Mesenchymal stem cell (in vitro differentiated cells and primary cell): ENCODE measurements at regions not wholly inside any gene's neighbourhood (a gene's known extent, or its start where the extent isn't known, plus 50 kb on each side); places are given as distances from the start of the nearest gene placed in this dataset.

Experiments
- DNase-seq: peaks from one replicate; pipeline ENCODE4 v3.0.0-alpha.2; 2013
- H2AFZ ChIP-seq: one replicate; pipeline ENCODE4 v1.6.1; 2013; ENCODE audit warnings: low read depth, mild to moderate bottlenecking, control low read depth, inconsistent platforms, low read length, moderate library complexity
- H2AK5ac ChIP-seq: 2 replicates; pipeline ENCODE4 v1.6.1; 2013; ENCODE audit warnings: low read length, moderate library complexity, mild to moderate bottlenecking, inconsistent platforms; ENCODE audit not compliant: severe bottlenecking
- H2BK120ac ChIP-seq: one replicate; pipeline ENCODE4 v1.6.1; 2013; ENCODE audit warnings: low read depth, mild to moderate bottlenecking, inconsistent platforms, low read length, moderate library complexity
- H2BK12ac ChIP-seq, 2 experiments: one replicate each; pipeline ENCODE4 v1.6.1; 2013; ENCODE audit warnings: inconsistent platforms in 2 of 2, low read length in 2 of 2, mild to moderate bottlenecking in 2 of 2, moderate library complexity in 2 of 2, control low read depth in 1 of 2
- H2BK15ac ChIP-seq: one replicate; pipeline ENCODE4 v1.6.1; 2013; ENCODE audit warnings: mild to moderate bottlenecking, low read depth, inconsistent platforms; ENCODE audit not compliant: poor library complexity, severe bottlenecking
- H2BK5ac ChIP-seq: 2 replicates; pipeline ENCODE4 v1.6.1; 2013; ENCODE audit warnings: low read depth, mild to moderate bottlenecking, low read length, control low read depth, inconsistent platforms; ENCODE audit not compliant: poor library complexity, severe bottlenecking
- H3K14ac ChIP-seq, 2 experiments: one replicate each; pipeline ENCODE4 v1.6.1; 2013; ENCODE audit warnings: inconsistent platforms in 2 of 2, low read length in 2 of 2, control low read depth in 1 of 2, mild to moderate bottlenecking in 1 of 2, moderate library complexity in 1 of 2
- H3K18ac ChIP-seq, 2 experiments: one replicate each; pipeline ENCODE4 v1.6.1; 2013; ENCODE audit warnings: inconsistent platforms in 2 of 2, low read length in 2 of 2, control low read depth in 1 of 2, low read depth in 1 of 2, mild to moderate bottlenecking in 1 of 2
- H3K23ac ChIP-seq, 2 experiments: one replicate each; pipeline ENCODE4 v1.6.1; 2013; ENCODE audit warnings: inconsistent platforms in 2 of 2, low read length in 2 of 2, mild to moderate bottlenecking in 2 of 2, moderate library complexity in 2 of 2, control low read depth in 1 of 2
- H3K27ac ChIP-seq: 2 replicates; pipeline ENCODE4 v1.5.1; 2013; ENCODE audit warnings: mild to moderate bottlenecking, moderate library complexity, low read length, control low read depth, inconsistent platforms; ENCODE audit not compliant: poor library complexity, severe bottlenecking
- H3K27me3 ChIP-seq, 2 experiments: 2 replicates each; pipeline versions ENCODE4 v1.6.1 to v1.7.0; 2013; ENCODE audit warnings: low read length in 2 of 2, mild to moderate bottlenecking in 2 of 2, moderate library complexity in 2 of 2, control low read depth in 1 of 2, inconsistent platforms in 1 of 2; ENCODE audit not compliant: control insufficient read depth in 1 of 2, insufficient read depth in 1 of 2
- H3K36me3 ChIP-seq, 2 experiments: 2 replicates each; pipeline versions ENCODE4 v1.6.1 to v1.7.0; 2013; ENCODE audit warnings: low read length in 2 of 2, control low read depth in 1 of 2, inconsistent platforms in 1 of 2, low read depth in 1 of 2, mild to moderate bottlenecking in 1 of 2; ENCODE audit not compliant: insufficient read depth in 2 of 2, control insufficient read depth in 1 of 2
- H3K4ac ChIP-seq, 2 experiments: one replicate each; pipeline ENCODE4 v1.6.1; 2013; ENCODE audit warnings: inconsistent platforms in 2 of 2, low read length in 2 of 2, mild to moderate bottlenecking in 2 of 2, moderate library complexity in 2 of 2, control low read depth in 1 of 2, low read depth in 1 of 2
- H3K4me1 ChIP-seq: 2 replicates; pipeline ENCODE4 v1.6.1; 2013; ENCODE audit warnings: low read depth, low read length, control low read depth; ENCODE audit not compliant: control insufficient read depth, insufficient read depth
- H3K4me2 ChIP-seq: 2 replicates; pipeline ENCODE4 v1.6.1; 2013; ENCODE audit warnings: low read length, mild to moderate bottlenecking, inconsistent platforms; ENCODE audit not compliant: poor library complexity, severe bottlenecking
- H3K4me3 ChIP-seq, 2 experiments: 2 replicates each; pipeline versions ENCODE4 v1.5.1 to v1.7.0; 2013; ENCODE audit warnings: low read length in 2 of 2, mild to moderate bottlenecking in 2 of 2, control low read depth in 1 of 2, low read depth in 1 of 2; ENCODE audit not compliant: insufficient read depth in 1 of 2
- H3K79me1 ChIP-seq: replicated peaks from 2 replicates; pipeline ENCODE4 v1.6.1; 2013; ENCODE audit warnings: mild to moderate bottlenecking, control low read depth, low read length, inconsistent platforms; ENCODE audit not compliant: poor library complexity, severe bottlenecking
- H3K9ac ChIP-seq: 2 replicates; pipeline ENCODE4 v1.7.0; 2013; ENCODE audit warnings: mild to moderate bottlenecking, low read length, moderate library complexity
- H3K9me3 ChIP-seq: 2 replicates; pipeline ENCODE4 v1.7.0; 2013; ENCODE audit warnings: mild to moderate bottlenecking, low read length; ENCODE audit not compliant: control insufficient read depth
- H4K8ac ChIP-seq: one replicate; pipeline ENCODE4 v1.6.1; 2013; ENCODE audit warnings: inconsistent platforms, mild to moderate bottlenecking, low read length, moderate library complexity
- H4K91ac ChIP-seq: one replicate; pipeline ENCODE4 v1.6.1; 2013; ENCODE audit warnings: mild to moderate bottlenecking, low read length, inconsistent platforms
- WGBS: methylation state at CpG from one replicate; pipeline ENCODE4 v1.1.7; 2013; ENCODE audit warnings: mixed read lengths; 5-methylcytosine and 5-hydroxymethylcytosine counted together

GRCh38 chr1:198030682-198031081 lies 113.5 kb downstream of the LHX9 start:
- H3K14ac ChIP-seq: no peak overlapping the region
- no peak overlapping the region for H3K4me2 ChIP-seq
- no peak overlapping the region for H4K8ac ChIP-seq
- no peaks in the 10 kb centered on the region for H3K9me3 ChIP-seq
- no peaks in the 10 kb centered on the region for H3K36me3 ChIP-seq
- no peak overlapping the region for H2AK5ac ChIP-seq
- H3K23ac ChIP-seq: no peak overlapping the region
- no peaks in the 10 kb centered on the region for H3K27me3 ChIP-seq
- no peak overlapping the region for H2AFZ ChIP-seq
- H3K79me1 ChIP-seq: no peaks in the 10 kb centered on the region
- no peak for DNase-seq
- H2BK12ac ChIP-seq: no peak overlapping the region
- no peak overlapping the region for H2BK120ac ChIP-seq
- no peak overlapping the region for H3K18ac ChIP-seq
- WGBS: 77% methylated on average over 2 of the region's 2 CpGs
- H4K91ac ChIP-seq: no peak overlapping the region
- H3K4me3 ChIP-seq: peak overlapping the region in 1 of 2 experiments; percentile 42
- no peak overlapping the region for H3K27ac ChIP-seq
- H2BK5ac ChIP-seq: no peak overlapping the region
- H3K4me1 ChIP-seq: no peaks in the 10 kb centered on the region
- no peak overlapping the region for H3K4ac ChIP-seq
- H2BK15ac ChIP-seq: no peak overlapping the region
- H3K9ac ChIP-seq: no peak overlapping the region

- Histone ChIP-seq H4K8ac (no peak overlapping the region), H2BK5ac (no peak overlapping the region), H3K79me1 (no peaks in the 10 kb centered on the region), H3K27ac (no peak overlapping the region), H2BK15ac (no peak overlapping the region), H3K27me3 (no peaks in the 10 kb centered on the region), H3K9me3 (no peaks in the 10 kb centered on the region), H3K36me3 (no peaks in the 10 kb centered on the region), H2AFZ (no peak overlapping the region), H3K4ac (no peak overlapping the region), H2BK120ac (no peak overlapping the region), H3K9ac (no peak overlapping the region), H2AK5ac (no peak overlapping the region), H3K4me2 (no peak overlapping the region), H2BK12ac (no peak overlapping the region), H4K91ac (no peak overlapping the region), H3K23ac (no peak overlapping the region), H3K18ac (no peak overlapping the region), H3K4me1 (no peaks in the 10 kb centered on the region), H3K14ac (no peak overlapping the region), H3K4me3 (no peak overlapping the region)
- no peak for DNase-seq
Observed at GRCh38 chr1:198031086-198031485, 113.9 kb downstream of the LHX9 start.

- H4K91ac ChIP-seq: no peak overlapping the region
- no peak for DNase-seq
- H3K9ac ChIP-seq: no peak overlapping the region
Observed at GRCh38 chr1:198032668-198033067, 115.5 kb downstream of the LHX9 start.

GRCh38 chr1:198040880-198041279 lies 115.9 kb upstream of the NEK7 start:
- Histone ChIP-seq H2AFZ (no peak overlapping the region), H3K4me1 (no peaks in the 10 kb centered on the region), H2BK5ac (no peak overlapping the region), H4K8ac (no peak overlapping the region), H2BK120ac (no peak overlapping the region), H3K23ac (no peak overlapping the region), H3K27ac (no peak overlapping the region), H3K4me2 (no peak overlapping the region), H2BK15ac (no peak overlapping the region), H3K9me3 (no peaks in the 10 kb centered on the region), H3K4ac (no peak overlapping the region), H3K14ac (no peak overlapping the region), H3K4me3 (no peak overlapping the region), H3K79me1 (no peaks in the 10 kb centered on the region), H2AK5ac (no peak overlapping the region), H3K27me3 (no peaks in the 10 kb centered on the region), H3K18ac (no peak overlapping the region), H3K9ac (no peak overlapping the region), H2BK12ac (no peak overlapping the region), H4K91ac (no peak overlapping the region), H3K36me3 (no peaks in the 10 kb centered on the region)
- 56% methylated on average over 2 of the region's 2 CpGs for WGBS
- DNase-seq: no peak

More at GRCh38 chr1:198032668-198033067, 115.5 kb downstream of the LHX9 start:
- Histone ChIP-seq H3K4ac (no peak overlapping the region), H3K23ac (no peak overlapping the region), H3K9me3 (no peaks in the 10 kb centered on the region), H2BK12ac (no peak overlapping the region), H2BK15ac (no peak overlapping the region), H2AK5ac (no peak overlapping the region), H3K36me3 (no peaks in the 10 kb centered on the region), H2BK5ac (no peak overlapping the region), H3K27me3 (no peaks in the 10 kb centered on the region), H3K27ac (no peak overlapping the region), H3K4me1 (no peaks in the 10 kb centered on the region), H2BK120ac (no peak overlapping the region), H3K4me3 (no peak overlapping the region), H3K79me1 (no peaks in the 10 kb centered on the region), H3K14ac (no peak overlapping the region), H4K8ac (no peak overlapping the region), H3K18ac (no peak overlapping the region), H3K4me2 (no peak overlapping the region), H2AFZ (no peak overlapping the region)
- 53% methylated on average over 2 of the region's 2 CpGs for WGBS
